Body of pancreas (tissue), 4 donors: ENCODE measurements at regions not wholly inside any gene's neighbourhood (a gene's known extent, or its start where the extent isn't known, plus 50 kb on each side); places are given as distances from the start of the nearest gene placed in this dataset.

Experiments used
- CTCF ChIP-seq, 7 experiments: fragments of 450-650 bp in 4 of 7; fragments of 200-600 bp in 3 of 7; sonication (generic) in 3 of 7; IDR thresholded peaks; one replicate each; pipeline ENCODE4 v1.5.1; 2016 to 2019; ENCODE audit warnings: antibody characterized with exemption in 7 of 7
- POLR2A ChIP-seq, 3 donors: fragments of 450-650 bp; IDR thresholded peaks; one replicate each; pipeline ENCODE4 v1.6.1; 2016; ENCODE audit warnings: antibody characterized with exemption in 3 of 3, mild to moderate bottlenecking in 2 of 3

- TF ChIP-seq CTCF (IDR thresholded peaks at IDR 0.05) (no peak), POLR2A (IDR thresholded peaks at IDR 0.05) (no peak)
Measured at GRCh38 chr1:78426408-78426807, 64.4 kb upstream of the PTGFR start.
